Upper lobe of left lung (tissue), 4 donors: ENCODE measurements at regions not wholly inside any gene's neighbourhood (a gene's known extent, or its start where the extent isn't known, plus 50 kb on each side); places are given as distances from the start of the nearest gene placed in this dataset.

ENCODE experiments used
- CTCF ChIP-seq, 6 experiments: fragments of 450-650 bp in 4 of 6; fragments of 200-600 bp in 2 of 6; sonication (generic) in 2 of 6; IDR thresholded peaks; one replicate each; pipeline ENCODE4 v1.5.1; 2016 to 2019; ENCODE audit warnings: antibody characterized with exemption in 6 of 6
- EP300 ChIP-seq, 4 donors: sonication (generic); formaldehyde crosslinking; IDR thresholded peaks; one replicate each; pipeline ENCODE4 v1.5.1; 2017; ENCODE audit warnings: antibody characterized with exemption in 4 of 4, control low read depth in 2 of 4
- POLR2A ChIP-seq, 4 donors: fragments of 450-650 bp; IDR thresholded peaks; one replicate each; pipeline ENCODE4 v1.5.1; 2016 to 2017; ENCODE audit warnings: antibody characterized with exemption in 4 of 4, mild to moderate bottlenecking in 2 of 4

- TF ChIP-seq CTCF (IDR thresholded peaks at IDR 0.05) (no peak), POLR2A (IDR thresholded peaks at IDR 0.05) (no peak), EP300 (IDR thresholded peaks at IDR 0.05) (no peak)
Measured at GRCh38 chr10:6944436-6944835, 364.4 kb upstream of the PRKCQ start.
